Activated T-cell treated with anti-CD3 and anti-CD28 coated beads for 1 hour (primary cell): ENCODE measurements at regions not wholly inside any gene's neighbourhood (a gene's known extent, or its start where the extent isn't known, plus 50 kb on each side); places are given as distances from the start of the nearest gene placed in this dataset.

Source experiments
- DNase-seq: peaks from one replicate; pipeline ENCODE4 v3.0.0-alpha.2; 2020; ENCODE audit warnings: low read depth

DNA sequence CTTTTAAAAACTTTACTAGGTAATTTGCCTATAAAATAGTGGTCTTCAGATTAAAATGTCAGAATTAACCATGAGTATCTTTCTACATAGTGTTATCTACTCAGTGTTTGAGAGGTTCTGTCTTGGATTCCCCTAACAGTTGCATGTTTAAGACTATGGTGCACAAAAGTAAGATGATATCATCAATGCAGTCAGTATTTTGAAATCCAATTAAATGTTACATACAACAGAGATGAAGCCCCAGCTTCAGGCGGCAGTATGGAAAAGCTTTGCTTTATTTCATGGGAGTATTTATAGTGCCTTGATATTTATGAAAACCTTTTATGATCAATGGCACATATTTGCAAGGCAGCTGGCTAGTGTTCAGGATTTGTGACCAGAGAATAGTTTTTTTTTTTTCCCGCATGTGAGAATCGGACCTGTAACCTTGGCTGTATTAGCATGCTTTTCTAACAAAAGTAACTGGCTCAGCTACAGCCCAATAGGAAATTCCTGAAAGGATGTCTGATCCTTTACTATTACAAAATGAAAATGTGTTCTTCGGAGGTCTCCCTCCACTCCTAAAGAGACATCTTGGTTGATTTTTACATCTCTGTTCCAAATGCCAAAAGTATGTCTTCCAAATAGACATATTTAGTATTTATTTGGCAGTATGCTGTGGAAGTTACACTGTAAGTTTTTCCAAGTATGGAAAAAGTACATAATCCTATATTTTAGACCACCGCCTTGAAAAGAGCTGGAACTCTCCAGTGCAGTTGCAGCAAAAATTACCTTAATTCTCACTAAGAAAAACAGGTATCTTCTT, 319.3 kb upstream of the UBE2E3 start:
- no peak for DNase-seq

DNA sequence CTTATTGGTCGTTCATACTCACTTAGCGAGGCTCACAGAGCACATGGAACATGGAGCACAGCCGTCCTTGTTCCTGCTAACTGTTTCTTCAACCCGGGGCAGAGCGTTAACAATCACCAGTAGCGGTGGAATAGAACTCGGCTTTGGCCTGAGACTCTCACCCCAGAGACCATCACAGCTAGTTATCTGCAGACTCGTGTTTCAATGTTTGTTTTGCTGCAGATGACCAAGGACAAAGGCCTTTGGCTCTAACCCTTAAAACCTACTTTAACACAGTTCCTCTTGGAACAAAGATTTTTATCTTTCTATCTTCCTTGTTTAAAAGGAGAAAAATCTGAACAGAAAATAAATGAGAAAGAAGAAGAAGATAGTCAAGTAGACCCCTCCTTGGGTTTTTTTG, 320.2 kb upstream of the UBE2E3 start:
- DNase-seq, result no peak

- DNase-seq, result no peak
These were observed 323.4 kb upstream of the UBE2E3 start for GRCh38 chr2:180657054-180657453.

GRCh38 chr2:180656455-180656847, 324.0 kb upstream of the UBE2E3 start:
- DNase-seq, result no peak

GRCh38 chr2:180655842-180656454, 324.5 kb upstream of the UBE2E3 start:
- DNase-seq, result no peak

- DNase-seq, result no peak
These were observed 325.0 kb upstream of the UBE2E3 start for GRCh38 chr2:180655393-180655792.

- DNase-seq, result no peak
These were observed 326.9 kb upstream of the UBE2E3 start for GRCh38 chr2:180653481-180653880.

DNA sequence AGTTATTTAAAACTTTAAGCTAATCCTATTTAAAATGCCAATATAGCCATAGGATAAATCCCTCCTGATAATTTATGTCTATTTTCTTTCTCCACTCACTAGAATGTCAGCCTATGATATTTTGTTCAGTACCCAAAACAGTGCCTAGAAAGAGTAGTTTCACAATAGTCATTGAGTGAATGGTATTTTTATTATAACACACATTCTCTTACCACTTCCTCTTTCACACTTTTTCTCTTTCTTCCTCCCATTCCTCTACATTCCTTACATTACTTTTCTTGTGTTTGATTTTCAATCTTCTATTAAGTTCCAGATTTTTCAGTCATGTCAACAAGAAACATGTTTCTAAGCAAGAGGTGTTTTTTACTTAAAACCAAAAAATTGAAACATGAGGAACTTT, 327.6 kb upstream of the UBE2E3 start:
- no peak for DNase-seq

DNA sequence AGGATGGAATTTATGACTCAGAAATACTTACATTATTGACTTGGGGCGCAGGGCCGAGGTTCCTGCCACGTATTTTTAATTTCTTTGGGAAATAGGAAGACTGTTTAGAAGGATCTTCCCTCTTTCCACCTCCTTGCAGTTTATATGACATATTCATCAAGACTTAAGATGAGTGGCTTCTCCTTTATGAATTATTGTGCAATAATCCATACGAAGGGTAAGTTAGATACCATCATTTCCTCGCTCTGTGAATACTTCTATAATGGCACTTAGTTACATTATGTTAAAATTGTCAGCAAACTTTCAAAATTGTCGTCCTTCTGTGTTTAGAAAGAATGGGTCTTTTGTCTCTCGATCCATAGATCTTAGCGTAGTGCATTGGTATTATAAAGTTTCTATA, 328.8 kb upstream of the UBE2E3 start:
- no peak for DNase-seq

DNA sequence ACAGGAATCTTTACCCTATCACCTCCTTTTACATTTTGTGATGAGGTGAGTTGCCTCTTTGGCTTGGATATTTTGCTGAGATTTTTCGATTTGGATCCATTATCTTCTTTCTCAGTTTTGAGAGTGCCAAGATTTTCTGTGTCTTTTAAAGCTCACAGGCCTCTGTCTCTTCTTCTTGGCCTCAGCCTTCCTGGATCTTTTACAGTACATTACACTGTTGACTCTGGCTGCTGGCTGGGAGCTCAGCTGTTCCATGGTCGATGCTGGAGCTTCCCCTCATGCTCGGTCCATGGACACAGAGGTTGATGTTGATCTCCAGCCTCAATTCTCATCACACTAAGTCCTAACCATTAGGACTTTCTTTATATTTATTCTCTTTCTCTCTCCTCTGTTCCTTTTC, 332.8 kb upstream of the UBE2E3 start:
- DNase-seq, result no peak

DNA sequence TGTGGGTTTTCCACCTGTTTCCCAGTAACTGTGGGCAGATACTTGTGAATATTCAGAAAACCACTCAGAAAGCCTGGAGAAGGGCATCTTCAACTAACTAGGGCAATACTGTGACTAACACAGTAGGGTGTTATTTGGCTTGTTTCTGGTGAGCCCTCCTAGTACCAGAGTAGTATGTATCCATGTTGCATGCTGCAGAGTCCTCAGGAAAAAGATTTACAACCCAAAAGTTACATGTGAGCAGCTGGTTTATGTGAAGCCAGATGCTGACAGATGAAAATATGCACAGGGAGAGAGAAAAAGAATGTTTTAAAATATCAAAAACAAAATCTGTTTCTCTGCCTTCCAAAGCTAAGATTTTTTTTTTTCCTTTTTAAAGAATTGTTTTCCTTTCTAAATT, 333.2 kb upstream of the UBE2E3 start:
- no peak for DNase-seq

DNA sequence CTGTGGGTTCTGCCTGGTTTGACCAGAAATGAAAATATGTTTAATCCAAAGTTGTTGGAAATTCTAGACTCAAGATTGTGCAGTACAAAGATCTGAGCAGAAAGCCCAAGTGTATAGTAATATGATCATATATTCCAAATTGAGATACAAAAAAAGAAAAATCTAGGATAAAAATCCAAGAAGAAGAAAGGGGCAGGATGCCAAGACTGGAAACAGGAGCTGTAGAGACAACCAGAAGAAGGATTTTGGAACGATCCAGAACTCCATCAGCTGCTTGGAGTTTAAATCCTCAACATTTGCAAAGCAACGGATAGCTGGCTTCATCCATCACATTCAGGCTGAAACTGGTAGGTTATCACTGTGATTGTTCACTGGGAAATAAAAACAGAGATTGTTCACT, 333.6 kb upstream of the UBE2E3 start:
- DNase-seq, result no peak

GRCh38 chr2:180644709-180645108, 335.7 kb upstream of the UBE2E3 start:
- DNase-seq, result no peak

DNA sequence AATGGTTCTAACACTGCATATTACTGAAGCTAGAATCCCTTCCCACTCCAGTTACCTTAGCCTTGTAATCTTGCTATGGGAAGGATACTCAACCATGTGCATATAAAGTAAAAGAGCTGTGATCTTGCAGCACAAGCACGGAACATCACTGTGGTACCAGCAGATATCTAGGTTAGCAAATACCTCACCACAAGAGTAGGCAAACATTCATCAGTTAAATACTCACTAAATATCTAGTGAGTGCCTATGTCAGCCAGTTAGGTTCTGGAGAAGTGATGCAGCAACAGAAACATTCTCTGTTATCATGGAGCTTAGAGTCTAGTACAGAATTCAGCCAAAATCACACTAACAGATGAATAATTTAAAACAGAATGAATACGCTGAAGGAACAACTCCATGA, 349.6 kb upstream of the UBE2E3 start:
- DNase-seq, result no peak

DNA sequence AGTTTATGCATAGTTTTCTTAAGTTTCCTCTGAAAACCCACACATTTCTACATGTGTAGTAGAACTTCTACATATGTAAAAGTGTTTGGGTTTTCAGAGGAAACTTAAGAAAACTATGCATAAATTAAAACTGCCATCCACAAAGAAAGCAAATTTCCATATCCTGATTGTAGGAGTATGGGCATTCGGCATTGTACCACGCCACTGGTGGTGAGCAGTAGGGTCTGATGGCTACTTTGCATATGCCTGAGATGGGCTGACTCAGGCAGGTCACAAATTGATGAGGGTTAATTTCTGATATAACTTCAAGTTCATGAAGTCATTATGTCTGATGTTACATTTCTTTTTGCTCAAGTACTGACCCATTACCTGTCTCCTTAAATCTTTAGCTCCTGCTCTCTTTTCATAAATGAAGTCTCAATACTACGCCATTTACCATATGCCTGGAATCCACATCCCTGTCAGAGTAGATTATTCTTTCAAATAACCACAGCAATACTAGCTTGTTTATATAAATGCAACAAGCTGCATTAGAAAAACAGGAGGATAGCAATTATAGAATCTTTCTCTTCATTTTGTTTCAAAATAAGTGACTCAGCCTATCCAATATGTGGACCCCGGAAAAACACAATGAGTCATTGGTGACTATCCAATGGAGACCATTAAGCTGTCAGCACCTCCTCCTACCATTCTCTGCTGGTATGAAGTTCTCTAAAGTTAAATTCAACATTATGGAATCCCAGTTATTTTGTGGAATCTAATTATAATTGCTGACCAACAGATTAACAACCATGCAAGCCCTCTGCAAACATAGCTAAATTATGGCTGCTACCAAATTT, 355.2 kb upstream of the UBE2E3 start:
- DNase-seq, result no peak

- no peak for DNase-seq
These were observed 358.2 kb upstream of the UBE2E3 start for GRCh38 chr2:180621941-180622918.

DNA sequence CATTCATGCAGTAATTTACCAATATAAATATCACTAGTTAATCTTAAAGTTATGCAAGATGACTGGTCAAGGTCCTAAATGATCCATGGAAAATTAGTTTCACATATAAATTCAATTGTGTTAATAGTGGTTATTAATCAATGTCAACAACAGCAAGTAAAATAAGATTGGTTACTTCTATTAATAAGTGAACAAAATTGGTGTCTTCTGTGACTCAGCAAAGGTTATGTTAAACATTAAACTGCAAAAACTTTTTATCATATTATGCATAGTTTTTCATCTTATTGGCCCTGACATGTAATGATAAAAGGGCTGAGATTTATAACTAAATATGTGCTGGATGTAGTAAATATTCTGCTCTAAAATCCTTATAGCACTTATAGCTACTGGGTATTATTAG, 359.0 kb upstream of the UBE2E3 start:
- no peak for DNase-seq

DNA sequence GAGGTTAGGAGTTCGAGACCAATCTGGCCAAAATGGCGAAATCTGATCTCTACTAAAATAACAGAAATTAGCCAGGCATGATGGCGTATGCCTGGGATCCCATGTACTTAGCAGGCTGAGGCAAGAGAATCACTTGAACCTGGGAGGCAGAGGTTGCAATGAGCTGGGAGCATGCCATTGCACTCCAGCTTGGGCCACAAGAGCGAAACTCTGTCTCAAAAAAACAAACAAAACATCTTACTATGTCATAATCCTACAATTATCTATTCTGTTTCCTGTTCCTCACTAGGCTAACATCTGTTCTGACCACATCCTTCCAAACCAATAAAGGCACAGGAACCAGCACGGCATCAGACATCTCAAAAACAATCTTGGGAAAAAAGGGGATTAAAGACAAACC, 361.8 kb upstream of the UBE2E3 start:
- DNase-seq, result no peak

GRCh38 chr2:180614776-180615175, 365.6 kb upstream of the UBE2E3 start:
- no peak for DNase-seq

GRCh38 chr2:180609626-180610340, 370.6 kb upstream of the UBE2E3 start:
- DNase-seq, result no peak

DNA sequence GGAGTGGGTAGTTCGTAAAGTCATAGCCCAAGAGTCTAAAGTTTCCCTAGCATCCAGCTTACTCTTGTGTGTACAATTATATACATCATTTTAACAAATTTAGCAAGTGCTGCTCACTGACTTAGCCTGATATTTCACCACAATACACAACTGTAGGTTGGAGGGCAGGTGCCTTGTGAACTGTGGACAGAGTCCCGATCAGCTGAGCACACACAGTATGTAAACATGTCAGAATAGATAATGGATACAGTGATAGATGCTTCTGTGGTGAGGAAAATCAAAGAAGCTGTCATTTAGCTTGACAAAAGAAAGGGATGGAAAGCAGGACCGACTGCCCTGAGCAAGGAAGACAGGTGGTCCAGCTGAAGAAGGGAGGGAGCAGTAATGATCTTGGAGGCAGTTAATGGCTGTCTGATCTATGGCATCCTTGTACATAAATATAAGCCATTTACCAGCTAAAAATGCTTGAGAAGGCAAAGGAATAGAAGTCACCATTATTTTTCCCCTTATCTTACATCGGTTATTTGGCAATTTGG, 372.8 kb upstream of the UBE2E3 start:
- DNase-seq, result no peak
